Calu3 (cell line): ENCODE measurements at regions not wholly inside any gene's neighbourhood (a gene's known extent, or its start where the extent isn't known, plus 50 kb on each side); places are given as distances from the start of the nearest gene placed in this dataset.
"Not testable (repeated sequence)": the region's sequence is repeated elsewhere in the genome, so short reads cannot be mapped to it uniquely, and the experiment has no call there.

Experiments
- BruUV-seq: library from RNA; stranded (reverse); fragments of 400-500 nt; replicated peaks from 2 replicates; lab custom pipeline; 2021; lab: Mats Ljungman, UMichigan
- CTCF ChIA-PET: fragments of 300-600 bp; sonication (Branson Sonifier 250); formaldehyde crosslinking; loops from one replicate; lab custom pipeline; 2022; ENCODE audit warnings: antibody characterized with exemption; lab: Charles Lee
- DNase-seq: peaks from one replicate; pipeline ENCODE4 v3.0.0; 2022
- H3K27ac Mint-ChIP-seq: one replicate; pipeline ENCODE4 v1.8.0; 2022; ENCODE audit warnings: mixed read lengths; ENCODE audit not compliant: unreplicated experiment
- H3K27me3 Mint-ChIP-seq: one replicate; pipeline ENCODE4 v1.8.0; 2022; ENCODE audit warnings: mixed read lengths; ENCODE audit not compliant: unreplicated experiment
- H3K36me3 Mint-ChIP-seq: one replicate; pipeline ENCODE4 v1.8.0; 2022; ENCODE audit warnings: mild to moderate bottlenecking, moderate library complexity, mixed read lengths; ENCODE audit not compliant: insufficient read depth, unreplicated experiment
- H3K4me1 Mint-ChIP-seq: one replicate; pipeline ENCODE4 v1.8.0; 2022; ENCODE audit warnings: mild to moderate bottlenecking, low read depth, mixed read lengths; ENCODE audit not compliant: unreplicated experiment
- H3K4me3 Mint-ChIP-seq: one replicate; pipeline ENCODE4 v1.8.0; 2022; ENCODE audit warnings: mild to moderate bottlenecking, low read depth, moderate library complexity, mixed read lengths; ENCODE audit not compliant: unreplicated experiment
- H3K9me3 Mint-ChIP-seq: one replicate; pipeline ENCODE4 v1.8.0; 2022; ENCODE audit warnings: low read depth, mixed read lengths; ENCODE audit not compliant: unreplicated experiment
- CTCF ChIP-seq: fragments of 200-600 bp; IDR thresholded peaks from one replicate; pipeline ENCODE4 v1.8.0; 2022; ENCODE audit warnings: antibody characterized with exemption; ENCODE audit not compliant: unreplicated experiment
- intact Hi-C: fragments of 100-400 bp; cut with micrococcal nuclease; formaldehyde crosslinking; loops from one replicate; pipeline ENCODE4 v1.10.0; 2022; ENCODE audit not compliant: unreplicated experiment

- Mint-ChIP-seq H3K4me1 (no peaks in the 10 kb centered on the region), H3K9me3 (peaks cover 9% of the 10 kb centered on the region), H3K36me3 (no peaks in the 10 kb centered on the region), H3K27me3 (no peaks in the 10 kb centered on the region), H3K4me3 (no peak overlapping the region), H3K27ac (no peak overlapping the region)
- no peak for TF ChIP-seq CTCF
- DNase-seq = no peak
- no TSS peak for BruUV-seq
- CTCF ChIA-PET = no interaction called here
- intact Hi-C loops = no loop called here
These were observed 255.5 kb downstream of the CAAP1 start for GRCh38 chr9:26637101-26637500.

- H3K27ac Mint-ChIP-seq = not testable (repeated sequence)
These were observed 278.7 kb downstream of the CAAP1 start for GRCh38 chr9:26613851-26614350.

GRCh38 chr9:26612211-26612610 lies 280.4 kb downstream of the CAAP1 start:
- Mint-ChIP-seq H3K4me3 (no peak overlapping the region), H3K27me3 (no peaks in the 10 kb centered on the region), H3K27ac (no peak overlapping the region), H3K36me3 (no peaks in the 10 kb centered on the region), H3K9me3 (peaks cover 5% of the 10 kb centered on the region), H3K4me1 (no peaks in the 10 kb centered on the region)
- CTCF ChIA-PET = no interaction called here
- intact Hi-C loops = no loop called here
- no peak for TF ChIP-seq CTCF
- no TSS peak for BruUV-seq
- DNase-seq = no peak

More at GRCh38 chr9:26613851-26614350, 278.7 kb downstream of the CAAP1 start:
- intact Hi-C loops, H3K27me3 Mint-ChIP-seq, CTCF ChIA-PET, H3K9me3 Mint-ChIP-seq, H3K4me3 Mint-ChIP-seq, DNase-seq, H3K4me1 Mint-ChIP-seq, BruUV-seq, H3K36me3 Mint-ChIP-seq: not testable (repeated sequence)

DNA sequence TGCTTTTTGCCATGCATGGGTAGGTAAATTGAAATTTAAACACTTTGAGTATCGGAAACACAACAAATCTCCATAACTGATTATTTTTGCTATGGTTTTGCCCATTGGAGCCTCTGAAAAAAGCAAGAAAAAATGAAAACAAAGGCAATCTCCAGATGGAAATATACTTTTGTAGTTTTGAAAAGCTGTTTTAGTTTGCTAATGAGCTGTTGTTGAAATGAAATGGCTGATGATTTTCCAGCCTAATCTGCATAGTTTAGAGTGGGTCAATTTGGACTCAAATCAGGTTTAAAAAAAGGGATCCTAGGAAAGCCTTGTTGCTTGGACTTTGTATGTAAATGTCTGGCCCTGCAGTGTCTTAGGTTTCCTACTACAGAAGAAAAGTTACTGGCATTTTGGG lies 285.8 kb downstream of the CAAP1 start:
- no peak overlapping the region for H3K27ac Mint-ChIP-seq
- no peaks in the 10 kb centered on the region for H3K4me1 Mint-ChIP-seq
- peaks cover 5% of the 10 kb centered on the region for H3K9me3 Mint-ChIP-seq
- H3K36me3 Mint-ChIP-seq = no peaks in the 10 kb centered on the region
- intact Hi-C loops = no loop called here
- TF ChIP-seq CTCF = no peak
- DNase-seq = no peak
- H3K4me3 Mint-ChIP-seq = no peak overlapping the region
- H3K27me3 Mint-ChIP-seq = no peaks in the 10 kb centered on the region
- no TSS peak for BruUV-seq
- CTCF ChIA-PET = no interaction called here

- Mint-ChIP-seq H3K4me3 (no peak overlapping the region), H3K9me3 (peaks cover 9% of the 10 kb centered on the region), H3K36me3 (no peaks in the 10 kb centered on the region), H3K4me1 (no peaks in the 10 kb centered on the region), H3K27ac (no peak overlapping the region), H3K27me3 (no peaks in the 10 kb centered on the region)
- no peak for TF ChIP-seq CTCF
- no peak for DNase-seq
- intact Hi-C loops = no loop called here
- BruUV-seq = no TSS peak
- CTCF ChIA-PET = no interaction called here
These were observed 287.2 kb downstream of the CAAP1 start for GRCh38 chr9:26605367-26605766.
